ENCODE measurements at regions not wholly inside any gene's neighbourhood (a gene's known extent, or its start where the extent isn't known, plus 50 kb on each side); places are given as distances from the start of the nearest gene placed in this dataset.

DNA sequence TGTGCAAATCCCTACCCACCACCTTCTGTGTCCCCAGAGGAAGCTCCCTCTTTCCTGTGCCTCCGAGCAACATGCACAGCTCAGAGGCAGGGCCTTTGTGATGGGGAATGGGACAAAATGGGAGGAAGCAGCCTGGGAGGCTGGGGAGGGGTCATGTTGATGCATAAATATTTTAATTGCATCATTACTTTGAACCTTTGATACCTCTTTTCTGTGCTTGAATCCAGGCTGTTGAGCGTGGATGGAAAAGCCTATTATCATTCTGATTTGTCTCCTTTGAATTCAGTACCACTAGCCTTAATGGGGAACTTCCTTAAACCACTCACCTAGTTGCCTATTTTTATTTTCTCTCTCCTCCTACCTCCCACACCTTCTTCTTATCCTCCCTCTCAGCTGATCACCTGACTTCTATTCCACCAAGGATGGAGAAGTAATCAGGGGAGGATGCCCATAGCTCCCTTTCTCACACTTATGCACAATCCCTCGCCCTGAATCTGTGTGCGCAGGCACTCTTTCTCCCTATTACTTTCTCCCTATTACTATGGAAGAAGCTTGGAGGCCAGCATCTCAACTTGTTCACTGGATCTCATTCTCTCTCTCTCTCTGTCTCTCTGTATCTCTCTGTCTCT is 78.5 kb downstream of the SEC61G start:
- H3K4me3 ChIP-seq (ENCODE audit: low read depth in 1 of 2, low read length in 2 of 2): no peak overlapping the region
- ATAC-seq (ENCODE audit: insufficient read depth, low read depth) (no peak), DNase-seq (no peak)
- H3K79me2 ChIP-seq (ENCODE audit: insufficient read depth, low read length): no peaks in the 10 kb centered on the region
- no peak overlapping the region for H3K4me2 ChIP-seq (ENCODE audit: insufficient read depth, low read length)
- H4K20me1 ChIP-seq (ENCODE audit: insufficient read depth, low read length): no peaks in the 10 kb centered on the region
- no peaks in the 10 kb centered on the region for H3K36me3 ChIP-seq (ENCODE audit: insufficient read depth, low read length)
- no peaks in the 10 kb centered on the region for H3K27me3 ChIP-seq (ENCODE audit: insufficient read depth, low read length, poor library complexity)
- H3K9me3 ChIP-seq (ENCODE audit: insufficient read depth, low read length, severe bottlenecking): no peaks in the 10 kb centered on the region
- H3K9ac ChIP-seq (ENCODE audit: low read depth, low read length): no peak overlapping the region
- no peak overlapping the region for H3K27ac ChIP-seq (ENCODE audit: low read length)
- no peaks in the 10 kb centered on the region for H3K4me1 ChIP-seq (ENCODE audit: insufficient read depth, low read length)
- no peak for TF ChIP-seq EZH2 (IDR thresholded peaks at IDR 0.05; ENCODE audit: borderline replicate concordance, low read depth, low read length, severe bottlenecking)
- TF ChIP-seq, protein P1, sequence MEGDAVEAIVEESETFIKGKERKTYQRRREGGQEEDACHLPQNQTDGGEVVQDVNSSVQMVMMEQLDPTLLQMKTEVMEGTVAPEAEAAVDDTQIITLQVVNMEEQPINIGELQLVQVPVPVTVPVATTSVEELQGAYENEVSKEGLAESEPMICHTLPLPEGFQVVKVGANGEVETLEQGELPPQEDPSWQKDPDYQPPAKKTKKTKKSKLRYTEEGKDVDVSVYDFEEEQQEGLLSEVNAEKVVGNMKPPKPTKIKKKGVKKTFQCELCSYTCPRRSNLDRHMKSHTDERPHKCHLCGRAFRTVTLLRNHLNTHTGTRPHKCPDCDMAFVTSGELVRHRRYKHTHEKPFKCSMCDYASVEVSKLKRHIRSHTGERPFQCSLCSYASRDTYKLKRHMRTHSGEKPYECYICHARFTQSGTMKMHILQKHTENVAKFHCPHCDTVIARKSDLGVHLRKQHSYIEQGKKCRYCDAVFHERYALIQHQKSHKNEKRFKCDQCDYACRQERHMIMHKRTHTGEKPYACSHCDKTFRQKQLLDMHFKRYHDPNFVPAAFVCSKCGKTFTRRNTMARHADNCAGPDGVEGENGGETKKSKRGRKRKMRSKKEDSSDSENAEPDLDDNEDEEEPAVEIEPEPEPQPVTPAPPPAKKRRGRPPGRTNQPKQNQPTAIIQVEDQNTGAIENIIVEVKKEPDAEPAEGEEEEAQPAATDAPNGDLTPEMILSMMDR (IDR thresholded peaks at IDR 0.05; ENCODE audit: borderline replicate concordance, extremely low read depth, low read length, poor library complexity, severe bottlenecking): no peak
- no peak overlapping the region for H2AFZ ChIP-seq (ENCODE audit: low read depth, low read length)

DNA sequence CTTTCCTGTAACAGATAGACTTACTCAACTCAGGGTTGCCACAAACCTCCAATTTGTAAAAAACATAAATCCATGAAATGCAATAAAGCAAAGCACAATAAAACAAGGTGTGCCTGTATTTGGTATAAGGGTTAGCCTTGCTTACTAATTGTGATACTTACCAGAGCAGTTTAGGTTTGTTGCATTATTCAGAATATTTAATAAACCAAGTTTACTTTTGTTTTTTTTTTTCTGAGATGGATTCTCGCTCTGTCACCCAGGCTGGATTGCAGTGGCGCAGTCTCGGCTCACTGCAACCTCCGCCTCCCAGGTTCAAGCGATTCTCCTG is 79.6 kb downstream of the SEC61G start:
- H3K4me2 ChIP-seq (ENCODE audit: insufficient read depth, low read length): no peak overlapping the region

DNA sequence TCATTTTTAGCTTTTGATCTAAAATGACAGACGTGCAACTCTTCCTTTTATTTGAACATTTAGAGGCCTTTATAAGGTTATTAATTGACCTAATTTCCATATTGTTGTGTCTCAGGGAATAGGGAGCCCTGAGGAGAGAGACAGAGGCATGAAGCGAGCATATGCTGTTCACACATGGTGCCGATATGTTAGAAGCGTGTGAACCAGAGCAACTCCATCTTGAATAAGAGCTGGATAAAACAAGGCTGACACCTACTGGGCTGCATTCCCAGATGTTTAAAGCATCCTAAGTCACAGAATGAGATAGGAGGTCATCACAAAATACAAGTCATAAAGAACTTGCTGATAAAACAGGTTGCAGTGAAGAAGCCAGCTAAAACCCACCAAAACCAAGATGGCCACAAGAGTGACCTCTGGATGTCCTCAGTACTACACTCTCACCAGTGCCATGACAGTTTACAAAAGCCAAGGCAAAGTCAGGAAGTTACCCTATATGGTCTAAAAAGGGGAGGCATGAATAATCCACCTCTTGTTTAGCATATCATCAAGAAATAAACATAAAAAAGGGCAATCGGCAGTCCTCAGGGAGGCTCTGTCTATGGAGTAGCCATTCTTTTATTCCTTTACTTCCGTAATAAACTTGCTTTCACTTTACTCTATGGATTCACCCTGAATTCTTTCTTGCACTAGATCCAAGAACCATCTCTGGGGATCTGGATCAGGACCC is 80.1 kb downstream of the SEC61G start:
- no peak overlapping the region for H3K9ac ChIP-seq (ENCODE audit: low read depth, low read length)
- H3K79me2 ChIP-seq (ENCODE audit: insufficient read depth, low read length): no peaks in the 10 kb centered on the region
- no peaks in the 10 kb centered on the region for H3K4me1 ChIP-seq (ENCODE audit: insufficient read depth, low read length)
- no peaks in the 10 kb centered on the region for H3K9me3 ChIP-seq (ENCODE audit: insufficient read depth, low read length, severe bottlenecking)
- no peaks in the 10 kb centered on the region for H4K20me1 ChIP-seq (ENCODE audit: insufficient read depth, low read length)
- no peak for DNase-seq
- no peak for ATAC-seq (ENCODE audit: insufficient read depth, low read depth)
- H3K27ac ChIP-seq (ENCODE audit: low read length): no peak overlapping the region
- no peak for TF ChIP-seq EZH2 (IDR thresholded peaks at IDR 0.05; ENCODE audit: borderline replicate concordance, low read depth, low read length, severe bottlenecking)
- TF ChIP-seq, protein P1 (IDR thresholded peaks at IDR 0.05; ENCODE audit: borderline replicate concordance, extremely low read depth, low read length, poor library complexity, severe bottlenecking): peak; percentile 26
- H3K4me3 ChIP-seq (ENCODE audit: low read depth in 1 of 2, low read length in 2 of 2): no peak overlapping the region
- no peaks in the 10 kb centered on the region for H3K36me3 ChIP-seq (ENCODE audit: insufficient read depth, low read length)
- H3K4me2 ChIP-seq (ENCODE audit: insufficient read depth, low read length): no peak overlapping the region
- no peak overlapping the region for H2AFZ ChIP-seq (ENCODE audit: low read depth, low read length)
- no peaks in the 10 kb centered on the region for H3K27me3 ChIP-seq (ENCODE audit: insufficient read depth, low read length, poor library complexity)

More for the DNA sequence above, 79.6 kb downstream of the SEC61G start:
- no peaks in the 10 kb centered on the region for H3K9me3 ChIP-seq (ENCODE audit: insufficient read depth, low read length, severe bottlenecking)
- no peaks in the 10 kb centered on the region for H3K36me3 ChIP-seq (ENCODE audit: insufficient read depth, low read length)
- H2AFZ ChIP-seq (ENCODE audit: low read depth, low read length): no peak overlapping the region
- DNase-seq: no peak
- H3K9ac ChIP-seq (ENCODE audit: low read depth, low read length): no peak overlapping the region
- TF ChIP-seq, protein P1 (IDR thresholded peaks at IDR 0.05; ENCODE audit: borderline replicate concordance, extremely low read depth, low read length, poor library complexity, severe bottlenecking): no peak
- no peaks in the 10 kb centered on the region for H4K20me1 ChIP-seq (ENCODE audit: insufficient read depth, low read length)
- H3K4me3 ChIP-seq (ENCODE audit: low read depth in 1 of 2, low read length in 2 of 2): no peak overlapping the region
- no peaks in the 10 kb centered on the region for H3K27me3 ChIP-seq (ENCODE audit: insufficient read depth, low read length, poor library complexity)
- no peaks in the 10 kb centered on the region for H3K79me2 ChIP-seq (ENCODE audit: insufficient read depth, low read length)
- no peak for ATAC-seq (ENCODE audit: insufficient read depth, low read depth)
- no peak overlapping the region for H3K27ac ChIP-seq (ENCODE audit: low read length)
- no peaks in the 10 kb centered on the region for H3K4me1 ChIP-seq (ENCODE audit: insufficient read depth, low read length)
